ENCODE measurements at regions not wholly inside any gene's neighbourhood (a gene's known extent, or its start where the extent isn't known, plus 50 kb on each side); places are given as distances from the start of the nearest gene placed in this dataset.
A peak's percentile ranks its signal among the peaks of the same experiment; 100 is the strongest.

DNA sequence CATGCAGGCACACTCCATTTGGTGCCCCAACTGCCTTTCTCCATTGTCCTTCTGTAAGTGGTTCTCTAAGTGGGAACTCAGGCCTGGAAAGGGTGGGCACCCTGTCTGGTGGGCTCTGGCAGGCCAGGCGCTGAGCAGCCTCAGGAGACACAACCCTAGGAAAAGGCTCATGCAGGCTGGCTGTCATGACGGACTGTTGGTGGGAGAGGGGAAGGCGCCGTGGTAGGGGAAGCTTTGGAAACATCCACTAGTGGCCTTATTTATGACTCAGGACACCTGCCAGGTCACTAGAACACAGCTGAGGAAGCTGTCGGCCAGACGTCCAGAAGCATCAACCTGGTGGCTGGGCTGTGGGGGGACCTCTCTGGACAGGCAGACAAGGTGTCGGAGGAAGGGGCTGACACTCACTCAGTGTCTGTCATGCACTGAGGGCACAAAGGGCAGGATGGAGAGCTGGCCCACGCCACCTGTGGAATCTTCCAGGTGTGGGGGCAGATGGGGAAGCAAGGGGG, 216.0 kb downstream of the SEC14L1 start:
- in situ Hi-C loops (cut with MboI; ENCODE audit: low sequenced_read_pairs, unreplicated experiment), result no loop called here
- no peak for DNase-seq (ENCODE audit: low spot score)
- TF ChIP-seq, protein P1, sequence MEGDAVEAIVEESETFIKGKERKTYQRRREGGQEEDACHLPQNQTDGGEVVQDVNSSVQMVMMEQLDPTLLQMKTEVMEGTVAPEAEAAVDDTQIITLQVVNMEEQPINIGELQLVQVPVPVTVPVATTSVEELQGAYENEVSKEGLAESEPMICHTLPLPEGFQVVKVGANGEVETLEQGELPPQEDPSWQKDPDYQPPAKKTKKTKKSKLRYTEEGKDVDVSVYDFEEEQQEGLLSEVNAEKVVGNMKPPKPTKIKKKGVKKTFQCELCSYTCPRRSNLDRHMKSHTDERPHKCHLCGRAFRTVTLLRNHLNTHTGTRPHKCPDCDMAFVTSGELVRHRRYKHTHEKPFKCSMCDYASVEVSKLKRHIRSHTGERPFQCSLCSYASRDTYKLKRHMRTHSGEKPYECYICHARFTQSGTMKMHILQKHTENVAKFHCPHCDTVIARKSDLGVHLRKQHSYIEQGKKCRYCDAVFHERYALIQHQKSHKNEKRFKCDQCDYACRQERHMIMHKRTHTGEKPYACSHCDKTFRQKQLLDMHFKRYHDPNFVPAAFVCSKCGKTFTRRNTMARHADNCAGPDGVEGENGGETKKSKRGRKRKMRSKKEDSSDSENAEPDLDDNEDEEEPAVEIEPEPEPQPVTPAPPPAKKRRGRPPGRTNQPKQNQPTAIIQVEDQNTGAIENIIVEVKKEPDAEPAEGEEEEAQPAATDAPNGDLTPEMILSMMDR (IDR thresholded peaks at IDR 0.05; ENCODE audit: borderline replicate concordance, control extremely low read depth, extremely low read depth, insufficient read depth, missing control alignments), result no peak

DNA sequence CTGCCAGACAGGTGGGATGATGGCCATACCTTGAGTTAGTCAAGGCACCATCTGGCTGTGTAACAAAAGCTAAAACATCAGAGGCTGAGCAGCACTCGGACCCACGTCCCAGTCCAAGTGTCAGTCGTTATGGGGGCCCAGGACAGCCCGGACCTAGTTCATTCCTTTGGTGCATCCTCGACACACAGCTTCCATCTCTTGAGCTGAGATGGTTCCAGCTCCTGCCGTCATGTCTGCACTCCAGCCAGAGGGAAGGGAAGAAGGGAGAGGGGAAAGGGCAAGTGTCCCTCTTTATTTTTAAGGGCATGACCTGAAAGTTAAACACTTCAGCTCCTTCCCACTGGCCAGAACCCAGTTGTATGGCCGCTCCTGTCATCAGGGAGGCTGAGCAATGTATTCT, 218.0 kb downstream of the SEC14L1 start:
- TF ChIP-seq, protein P1 (IDR thresholded peaks at IDR 0.05; ENCODE audit: borderline replicate concordance, control extremely low read depth, extremely low read depth, insufficient read depth, missing control alignments), result no peak
- peak; percentile 1 for DNase-seq (ENCODE audit: low spot score)
- in situ Hi-C loops (cut with MboI; ENCODE audit: low sequenced_read_pairs, unreplicated experiment), result no loop called here

DNA sequence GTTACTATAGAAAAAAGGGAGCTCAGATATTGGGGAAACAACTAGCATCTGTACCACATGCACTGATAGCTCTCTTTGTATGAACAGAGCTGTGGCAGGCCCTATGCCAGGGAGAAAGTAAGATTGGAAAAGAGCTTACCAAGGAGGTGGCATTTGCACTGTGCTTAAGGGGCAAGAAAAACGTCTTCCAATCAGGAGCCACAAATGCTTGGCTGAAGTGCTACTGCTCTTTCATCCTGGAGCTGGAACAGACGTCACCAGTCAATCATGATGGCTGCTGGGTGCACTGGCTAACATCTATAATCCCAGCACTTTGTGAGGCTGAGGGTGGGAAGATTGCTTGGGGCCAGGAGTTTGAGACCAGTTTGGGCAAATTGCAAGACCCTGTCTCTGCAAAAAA, 218.5 kb downstream of the SEC14L1 start:
- in situ Hi-C loops (cut with MboI; ENCODE audit: low sequenced_read_pairs, unreplicated experiment), result no loop called here

DNA sequence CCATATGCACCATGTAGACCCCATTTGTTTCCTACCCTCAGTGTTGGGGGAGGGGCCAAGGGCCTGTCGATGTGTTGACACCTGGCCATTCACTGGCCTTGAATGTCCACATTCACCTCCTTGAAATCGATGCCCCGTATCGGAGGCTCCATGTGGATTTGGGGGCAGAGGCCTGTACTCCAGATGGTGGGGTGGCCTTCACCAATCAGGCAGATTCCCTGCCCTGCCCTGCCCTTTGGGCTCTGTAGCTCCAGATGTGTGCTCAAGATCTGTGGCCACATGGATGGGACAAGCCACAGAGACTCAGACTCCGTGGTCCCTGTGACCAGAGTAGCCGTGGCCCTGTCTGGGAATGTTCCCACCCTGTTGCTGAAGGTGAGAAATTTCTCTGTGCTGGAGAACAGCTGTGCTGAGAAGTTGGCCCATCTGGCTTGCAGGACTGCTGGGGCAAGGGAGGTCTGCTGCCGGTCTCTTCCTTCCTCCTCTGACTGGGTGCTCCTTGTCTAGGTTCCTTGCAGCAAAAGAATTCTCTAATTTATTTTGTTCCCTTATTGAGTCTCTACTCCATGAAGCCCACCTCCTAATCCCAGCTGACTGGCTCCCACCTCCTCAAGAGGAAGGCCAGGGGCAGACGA, 221.3 kb downstream of the SEC14L1 start:
- in situ Hi-C loops (cut with MboI; ENCODE audit: low sequenced_read_pairs, unreplicated experiment), result no loop called here
- TF ChIP-seq, protein P1 (IDR thresholded peaks at IDR 0.05; ENCODE audit: borderline replicate concordance, control extremely low read depth, extremely low read depth, insufficient read depth, missing control alignments), result no peak
- no peak for DNase-seq (ENCODE audit: low spot score)

More for the DNA sequence above, 218.5 kb downstream of the SEC14L1 start:
- DNase-seq (ENCODE audit: low spot score), result peak; percentile 3
- TF ChIP-seq, protein P1 (IDR thresholded peaks at IDR 0.05; ENCODE audit: borderline replicate concordance, control extremely low read depth, extremely low read depth, insufficient read depth, missing control alignments), result no peak

DNA sequence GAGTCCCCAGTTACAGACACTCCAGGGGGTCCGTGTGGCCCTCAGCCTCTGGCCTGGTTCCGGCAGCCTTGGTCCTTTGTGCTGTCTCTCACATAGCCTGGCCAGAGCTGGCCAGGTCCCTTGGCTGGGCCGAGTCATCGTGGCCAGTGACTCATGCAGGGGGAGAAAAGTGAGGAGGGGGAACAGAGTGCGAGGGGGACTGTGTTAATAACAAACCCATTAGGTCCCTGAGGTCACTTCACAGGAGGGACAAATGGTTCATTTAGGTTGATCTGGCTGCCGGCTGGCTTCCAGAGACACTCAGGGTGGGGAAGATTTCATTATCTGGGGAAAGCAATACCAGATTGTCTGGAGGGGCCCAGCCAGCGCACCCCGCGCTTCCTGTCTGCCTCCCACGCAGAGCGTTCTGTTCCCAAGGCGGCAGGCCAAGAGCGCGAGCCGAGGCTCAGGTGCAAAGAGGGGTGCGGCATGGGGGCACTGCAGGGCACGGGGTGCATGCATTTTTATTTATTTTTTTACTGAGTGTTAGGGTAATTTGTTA, 223.1 kb downstream of the SEC14L1 start:
- TF ChIP-seq, protein P1 (IDR thresholded peaks at IDR 0.05; ENCODE audit: borderline replicate concordance, control extremely low read depth, extremely low read depth, insufficient read depth, missing control alignments), result no peak
- in situ Hi-C loops (cut with MboI; ENCODE audit: low sequenced_read_pairs, unreplicated experiment), result no loop called here
- DNase-seq (ENCODE audit: low spot score), result no peak

DNA sequence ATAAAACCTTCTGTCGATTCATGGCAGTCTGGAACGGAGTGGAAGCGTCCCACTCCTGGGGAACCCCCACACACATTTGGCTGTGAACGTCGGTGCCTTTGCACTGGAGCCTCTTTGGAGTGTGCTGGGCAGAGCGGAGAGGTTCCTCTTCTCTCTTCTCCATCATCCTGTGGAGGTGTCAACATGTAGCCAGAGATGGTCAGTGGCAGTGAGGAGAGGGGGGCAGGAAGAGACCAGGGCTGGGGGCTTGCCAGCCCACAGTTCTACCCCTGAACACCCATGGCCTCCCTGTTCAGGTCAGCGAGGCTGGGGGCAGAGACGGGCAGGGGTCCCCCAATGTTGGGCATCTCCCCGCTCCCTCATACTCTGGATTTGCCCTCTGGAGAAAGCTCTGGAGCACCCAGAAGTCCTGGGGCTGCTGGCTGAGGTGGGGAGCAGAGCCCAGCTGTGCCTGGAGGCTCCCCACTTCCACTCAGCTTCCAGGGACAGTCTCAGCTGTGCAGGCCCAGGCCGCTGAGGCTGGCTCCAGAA, 223.7 kb downstream of the SEC14L1 start:
- no peak for DNase-seq (ENCODE audit: low spot score)
- in situ Hi-C loops (cut with MboI; ENCODE audit: low sequenced_read_pairs, unreplicated experiment), result no loop called here
- TF ChIP-seq, protein P1 (IDR thresholded peaks at IDR 0.05; ENCODE audit: borderline replicate concordance, control extremely low read depth, extremely low read depth, insufficient read depth, missing control alignments), result no peak
